ENCODE measurements at regions not wholly inside any gene's neighbourhood (a gene's known extent, or its start where the extent isn't known, plus 50 kb on each side); places are given as distances from the start of the nearest gene placed in this dataset.

GRCh38 chr6:121881974-121882667 lies 446.7 kb downstream of the GJA1 start:
- peak overlapping the region in 1 of 3 experiments; percentile 3; a peak in 2 of 7 replicates for H3K27ac Mint-ChIP-seq
- no peak overlapping the region for H3T11ph ChIP-seq (ENCODE audit: low read length)
- no peak overlapping the region for H3K27ac ChIP-seq (ENCODE audit: insufficient read length, low read depth, low read length)
- no peaks in the 10 kb centered on the region for H3K9me3 Mint-ChIP-seq
- peaks cover 7 to 32% of the 10 kb centered on the region in 2 experiments for H3K4me1 Mint-ChIP-seq
- H4K91ac ChIP-seq (ENCODE audit: insufficient read length, low read depth, low read length) = no peak overlapping the region
- H4K5ac ChIP-seq (ENCODE audit: insufficient read length, low read depth, low read length) = no peak overlapping the region
- no peak overlapping the region for H3K14ac ChIP-seq (ENCODE audit: insufficient read depth, low read length)
- no peaks in the 10 kb centered on the region for H4K20me1 ChIP-seq (ENCODE audit: control insufficient read depth, insufficient read depth, insufficient read length)
- no peak overlapping the region for H2BK15ac ChIP-seq (ENCODE audit: low read depth, low read length)
- no peaks in the 10 kb centered on the region for H3K9me3 ChIP-seq (ENCODE audit: control insufficient read depth, low read depth, low read length)
- H2AFZ ChIP-seq (ENCODE audit: low read length) = no peak overlapping the region
- WGBS (ENCODE audit: extremely low coverage, insufficient read length, low lambda C conversion rate) = no CpG with 5 or more reads among the region's 2 CpGs
- H2AK5ac ChIP-seq (ENCODE audit: insufficient read length, low read length) = no peak overlapping the region
- H3K4me2 ChIP-seq (ENCODE audit: insufficient read depth, insufficient read length, low read length) = no peak overlapping the region
- H3K79me2 ChIP-seq (ENCODE audit: insufficient read depth, low read length) = no peaks in the 10 kb centered on the region
- H3K4me1 ChIP-seq (ENCODE audit: insufficient read depth, low read length) = no peaks in the 10 kb centered on the region; the same call in 1 of the 2 replicates
- H3K4me3 Mint-ChIP-seq = no peak overlapping the region
- H3K4ac ChIP-seq (ENCODE audit: low read depth, low read length) = no peak overlapping the region
- H2BK5ac ChIP-seq (ENCODE audit: insufficient read length, low read length) = no peak overlapping the region
- H3K56ac ChIP-seq (ENCODE audit: insufficient read length, low read depth, low read length) = no peak overlapping the region
- no peak overlapping the region for H2BK120ac ChIP-seq (ENCODE audit: low read depth, low read length, poor library complexity, severe bottlenecking)
- no peaks in the 10 kb centered on the region for H3K23me2 ChIP-seq (ENCODE audit: insufficient read length, low read depth, low read length, poor library complexity, severe bottlenecking)
- H3K23ac ChIP-seq (ENCODE audit: insufficient read length, low read depth, low read length) = no peak overlapping the region
- H3K27me3 Mint-ChIP-seq (ENCODE audit: low read depth) = no peaks in the 10 kb centered on the region
- no peak overlapping the region for H3K18ac ChIP-seq (ENCODE audit: insufficient read length, low read depth, low read length)
- no peak overlapping the region for H3K9ac ChIP-seq (ENCODE audit: extremely low read depth, insufficient read length, low read length)
- no peak overlapping the region for H2BK12ac ChIP-seq (ENCODE audit: insufficient read length, low read depth, low read length)
- DNase-seq = no peak
- H3K79me1 ChIP-seq (ENCODE audit: insufficient read depth, low read depth, low read length, poor library complexity, severe bottlenecking) = no peaks in the 10 kb centered on the region
- H3K36me3 Mint-ChIP-seq (ENCODE audit: insufficient read depth in 1 of 3, low read depth in 3 of 3) = no peaks in the 10 kb centered on the region
- no peak overlapping the region for H4K8ac ChIP-seq (replicated peaks; ENCODE audit: insufficient read length, low read depth, low read length)
- TF ChIP-seq, protein P1, sequence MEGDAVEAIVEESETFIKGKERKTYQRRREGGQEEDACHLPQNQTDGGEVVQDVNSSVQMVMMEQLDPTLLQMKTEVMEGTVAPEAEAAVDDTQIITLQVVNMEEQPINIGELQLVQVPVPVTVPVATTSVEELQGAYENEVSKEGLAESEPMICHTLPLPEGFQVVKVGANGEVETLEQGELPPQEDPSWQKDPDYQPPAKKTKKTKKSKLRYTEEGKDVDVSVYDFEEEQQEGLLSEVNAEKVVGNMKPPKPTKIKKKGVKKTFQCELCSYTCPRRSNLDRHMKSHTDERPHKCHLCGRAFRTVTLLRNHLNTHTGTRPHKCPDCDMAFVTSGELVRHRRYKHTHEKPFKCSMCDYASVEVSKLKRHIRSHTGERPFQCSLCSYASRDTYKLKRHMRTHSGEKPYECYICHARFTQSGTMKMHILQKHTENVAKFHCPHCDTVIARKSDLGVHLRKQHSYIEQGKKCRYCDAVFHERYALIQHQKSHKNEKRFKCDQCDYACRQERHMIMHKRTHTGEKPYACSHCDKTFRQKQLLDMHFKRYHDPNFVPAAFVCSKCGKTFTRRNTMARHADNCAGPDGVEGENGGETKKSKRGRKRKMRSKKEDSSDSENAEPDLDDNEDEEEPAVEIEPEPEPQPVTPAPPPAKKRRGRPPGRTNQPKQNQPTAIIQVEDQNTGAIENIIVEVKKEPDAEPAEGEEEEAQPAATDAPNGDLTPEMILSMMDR (conservative IDR thresholded peaks at IDR 0.05) = no peak
- H2BK20ac ChIP-seq (ENCODE audit: low read depth, low read length, poor library complexity, severe bottlenecking) = no peak overlapping the region
- H3K27me3 ChIP-seq (ENCODE audit: insufficient read depth, low read length) = no peaks in the 10 kb centered on the region

Measured in H9 (cell line).